ENCODE measurements at regions not wholly inside any gene's neighbourhood (a gene's known extent, or its start where the extent isn't known, plus 50 kb on each side); places are given as distances from the start of the nearest gene placed in this dataset.

DNA sequence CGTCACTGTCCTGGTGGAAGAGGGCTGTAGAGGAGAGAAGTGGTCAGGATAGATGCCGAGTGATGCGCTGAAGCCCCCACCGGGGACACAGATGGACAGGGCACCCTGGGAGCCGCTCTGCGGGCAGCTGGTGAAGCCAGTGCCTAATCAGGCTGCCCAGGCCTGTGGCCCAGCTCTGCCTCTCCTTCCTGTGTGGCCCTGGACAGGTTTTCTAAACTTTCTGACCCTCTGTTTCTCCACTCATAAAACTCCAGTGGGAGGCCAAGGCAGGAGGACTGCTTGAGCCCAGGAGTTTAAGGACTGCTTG lies 86.1 kb downstream of the C5orf15 start:
- TF ChIP-seq BACH2 (CRISPR knock-in tag; IDR thresholded peaks at IDR 0.05; ENCODE audit: borderline replicate concordance) (no peak), ZFP3 (CRISPR knock-in tag; IDR thresholded peaks at IDR 0.05) (no peak)
